NCI-H524 (cell line): ENCODE measurements at regions not wholly inside any gene's neighbourhood (a gene's known extent, or its start where the extent isn't known, plus 50 kb on each side); places are given as distances from the start of the nearest gene placed in this dataset.
"Not testable (repeated sequence)": the region's sequence is repeated elsewhere in the genome, so short reads cannot be mapped to it uniquely, and the experiment has no call there.

Experiments used
- DNase-seq, 2 experiments: peaks; one replicate each; lab custom pipeline; 2025; lab: John Stamatoyannopoulos, UW

- peak; percentile 61 to 82 for DNase-seq
Measured at GRCh38 chr4:23023121-23023520, 330.4 kb downstream of the GBA3 start.

GRCh38 chr4:23022032-23022431 is 329.3 kb downstream of the GBA3 start:
- no peak for DNase-seq

- DNase-seq, result no peak
Measured at GRCh38 chr4:23021040-23021439, 328.3 kb downstream of the GBA3 start.

GRCh38 chr4:23020399-23020798 is 327.7 kb downstream of the GBA3 start:
- not testable (repeated sequence) for DNase-seq

- no peak for DNase-seq
Measured at GRCh38 chr4:23016981-23017380, 324.2 kb downstream of the GBA3 start.

- DNase-seq, result no peak
Measured at GRCh38 chr4:23015821-23016220, 323.1 kb downstream of the GBA3 start.

- no peak for DNase-seq
Measured at GRCh38 chr4:23009093-23009492, 316.4 kb downstream of the GBA3 start.

- no peak for DNase-seq
Measured at GRCh38 chr4:23006756-23007155, 314.0 kb downstream of the GBA3 start.

- no peak for DNase-seq
Measured at GRCh38 chr4:23005691-23006090, 313.0 kb downstream of the GBA3 start.

- DNase-seq, result no peak
Measured at GRCh38 chr4:23001478-23001877, 308.7 kb downstream of the GBA3 start.

GRCh38 chr4:22999419-22999818 is 306.7 kb downstream of the GBA3 start:
- DNase-seq, result peak in 1 of 2 experiments; percentile 29

GRCh38 chr4:22997358-22998224 is 304.9 kb downstream of the GBA3 start:
- DNase-seq, result no peak

GRCh38 chr4:22991576-22991975 is 298.8 kb downstream of the GBA3 start:
- no peak for DNase-seq

- no peak for DNase-seq
Measured at GRCh38 chr4:22988526-22988925, 295.8 kb downstream of the GBA3 start.

- DNase-seq, result no peak
Measured at GRCh38 chr4:22987870-22988269, 295.1 kb downstream of the GBA3 start.

GRCh38 chr4:22986881-22987280 is 294.1 kb downstream of the GBA3 start:
- DNase-seq, result peak in 1 of 2 experiments; percentile 16

GRCh38 chr4:22986262-22986661 is 293.5 kb downstream of the GBA3 start:
- DNase-seq, result no peak

- no peak for DNase-seq
Measured at GRCh38 chr4:22984390-22984789, 291.7 kb downstream of the GBA3 start.

GRCh38 chr4:22978656-22979055 is 285.9 kb downstream of the GBA3 start:
- no peak for DNase-seq

GRCh38 chr4:22970665-22971064 is 277.9 kb downstream of the GBA3 start:
- DNase-seq, result no peak

- DNase-seq, result no peak
Measured at GRCh38 chr4:22969287-22969896, 276.7 kb downstream of the GBA3 start.

- DNase-seq, result peak in 1 of 2 experiments; percentile 31
Measured at GRCh38 chr4:22962295-22962694, 269.6 kb downstream of the GBA3 start.

- no peak for DNase-seq
Measured at GRCh38 chr4:22959483-22959882, 266.7 kb downstream of the GBA3 start.
